CD14-positive monocyte (primary cell): ENCODE measurements at regions not wholly inside any gene's neighbourhood (a gene's known extent, or its start where the extent isn't known, plus 50 kb on each side); places are given as distances from the start of the nearest gene placed in this dataset.

Experiments used
- DNase-seq, 3 donors: peaks; one replicate each; pipeline ENCODE4 v3.0.0-alpha.2; 2011 to 2022
- H2AFZ ChIP-seq: 2 replicates; pipeline ENCODE4 v1.6.0; 2012; ENCODE audit warnings: mild to moderate bottlenecking, low read depth, low read length, inconsistent platforms; ENCODE audit not compliant: insufficient read depth, poor library complexity, severe bottlenecking
- H3K27ac ChIP-seq, 2 donors: 1 replicate in 1 of 2; 2 replicates in 1 of 2; pipeline ENCODE4 v1.5.1; 2012 to 2013; ENCODE audit warnings: low read length in 2 of 2, control low read depth in 1 of 2, inconsistent platforms in 1 of 2, low read depth in 1 of 2, mild to moderate bottlenecking in 1 of 2
- H3K27me3 ChIP-seq, 2 donors: one replicate each; pipeline versions ENCODE4 v1.6.0 to v1.6.1; 2011 to 2013; ENCODE audit warnings: low read length in 2 of 2; ENCODE audit not compliant: control insufficient read depth in 2 of 2, insufficient read depth in 2 of 2
- H3K36me3 ChIP-seq, 2 donors: replicated peaks in 1 of 2; 1 replicate in 1 of 2; 2 replicates in 1 of 2; pipeline versions ENCODE4 v1.5.1 to v1.6.1; 2012 to 2013; ENCODE audit warnings: low read length in 2 of 2, control low read depth in 1 of 2, inconsistent platforms in 1 of 2, mild to moderate bottlenecking in 1 of 2; ENCODE audit not compliant: insufficient read depth in 2 of 2, control insufficient read depth in 1 of 2
- H3K4me1 ChIP-seq, 2 donors: 1 replicate in 1 of 2; 2 replicates in 1 of 2; pipeline versions ENCODE4 v1.5.1 to v1.6.1; 2012 to 2013; ENCODE audit warnings: low read length in 2 of 2, control low read depth in 1 of 2, inconsistent platforms in 1 of 2, mild to moderate bottlenecking in 1 of 2, moderate library complexity in 1 of 2; ENCODE audit not compliant: insufficient read depth in 2 of 2, control insufficient read depth in 1 of 2
- H3K4me2 ChIP-seq: replicated peaks from 2 replicates; pipeline ENCODE3; 2012; ENCODE audit warnings: low read length, moderate library complexity, mild to moderate bottlenecking; ENCODE audit not compliant: poor library complexity, severe bottlenecking; ENCODE audit errors: extremely low read depth
- H3K4me3 ChIP-seq, 3 experiments: fragments of 200-600 bp in 1 of 3; sonication (generic) in 1 of 3; replicated peaks in 1 of 3; 1 replicate in 2 of 3; 2 replicates in 1 of 3; pipeline ENCODE4 v1.5.1; 2011 to 2013; ENCODE audit warnings: low read length in 3 of 3, mild to moderate bottlenecking in 3 of 3, control low read depth in 2 of 3, low read depth in 2 of 3, inconsistent platforms in 1 of 3, moderate library complexity in 1 of 3
- H3K79me2 ChIP-seq: 2 replicates; pipeline ENCODE4 v1.6.0; 2012; ENCODE audit warnings: mild to moderate bottlenecking, control low read depth, inconsistent platforms, low read length, moderate library complexity; ENCODE audit not compliant: insufficient read depth
- H3K9ac ChIP-seq: 2 replicates; pipeline ENCODE4 v1.6.0; 2017; ENCODE audit warnings: low read length, mild to moderate bottlenecking; ENCODE audit not compliant: insufficient read depth, poor library complexity, severe bottlenecking
- H3K9me3 ChIP-seq, 2 donors: replicated peaks in 1 of 2; 1 replicate in 1 of 2; 2 replicates in 1 of 2; pipeline versions ENCODE4 v1.5.1 to v1.6.1; 2012 to 2013; ENCODE audit warnings: low read length in 2 of 2, control low read depth in 1 of 2; ENCODE audit not compliant: control insufficient read depth in 1 of 2, insufficient read depth in 1 of 2
- H4K20me1 ChIP-seq: 2 replicates; pipeline ENCODE4 v1.6.0; 2012; ENCODE audit warnings: mild to moderate bottlenecking, low read length, control low read depth, moderate library complexity; ENCODE audit not compliant: insufficient read depth
- H3K27ac Mint-ChIP-seq, 7 donors: one replicate each; pipeline ENCODE4 v1.8.0; 2020; ENCODE audit warnings: mild to moderate bottlenecking in 7 of 7, mixed read lengths in 7 of 7, moderate library complexity in 6 of 7, inconsistent platforms in 2 of 7
- H3K27me3 Mint-ChIP-seq, 3 donors: one replicate each; pipeline ENCODE4 v1.8.0; 2021 to 2022; ENCODE audit warnings: low read depth in 3 of 3, mild to moderate bottlenecking in 3 of 3, mixed read lengths in 3 of 3, moderate library complexity in 3 of 3, inconsistent platforms in 1 of 3
- H3K36me3 Mint-ChIP-seq, 2 donors: one replicate each; pipeline ENCODE4 v1.8.0; 2020; ENCODE audit warnings: mixed read lengths in 2 of 2, inconsistent platforms in 1 of 2, mild to moderate bottlenecking in 1 of 2
- H3K4me1 Mint-ChIP-seq: one replicate; pipeline ENCODE4 v1.8.0; 2020; ENCODE audit warnings: mild to moderate bottlenecking, mixed read lengths
- H3K4me3 Mint-ChIP-seq, 2 donors: one replicate each; pipeline ENCODE4 v1.8.0; 2020; ENCODE audit warnings: mild to moderate bottlenecking in 2 of 2, mixed read lengths in 2 of 2, moderate library complexity in 1 of 2
- H3K9me3 Mint-ChIP-seq, 7 donors: one replicate each; pipeline ENCODE4 v1.8.0; 2020 to 2022; ENCODE audit warnings: mixed read lengths in 7 of 7, mild to moderate bottlenecking in 6 of 7, moderate library complexity in 6 of 7, inconsistent platforms in 2 of 7
- CTCF ChIP-seq: fragments of 200-600 bp; IDR thresholded peaks from one replicate; pipeline ENCODE4 v1.8.0; 2022; ENCODE audit warnings: antibody characterized with exemption, mild to moderate bottlenecking
- WGBS: methylation state at CpG from one replicate; pipeline ENCODE4 v1.1.5; 2013; ENCODE audit warnings: missing lambda C conversion rate; ENCODE audit not compliant: insufficient coverage; 5-methylcytosine and 5-hydroxymethylcytosine counted together
- intact Hi-C, 2 donors: fragments of 100-400 bp; cut with micrococcal nuclease; formaldehyde crosslinking; loops; one replicate each; pipeline versions ENCODE4 v1.15.0 to v1.15.1; 2023

GRCh38 chr2:176813621-176814049 lies 399.0 kb upstream of the HNRNPA3 start:
- no CpG with 5 or more reads among the region's 2 CpGs for WGBS
- Mint-ChIP-seq H3K9me3 (peaks cover 0 to 2% (median 0%) of the 10 kb centered on the region in 7 donors), H3K27ac (no peak overlapping the region), H3K36me3 (no peaks in the 10 kb centered on the region), H3K4me1 (peaks cover 2% of the 10 kb centered on the region), H3K27me3 (no peaks in the 10 kb centered on the region), H3K4me3 (no peak overlapping the region)
- Histone ChIP-seq H2AFZ (no peak overlapping the region), H3K4me1 (no peaks in the 10 kb centered on the region), H3K4me2 (no peak overlapping the region), H3K9ac (no peak overlapping the region), H3K36me3 (no peaks in the 10 kb centered on the region), H3K79me2 (no peaks in the 10 kb centered on the region), H3K27me3 (no peaks in the 10 kb centered on the region), H4K20me1 (no peaks in the 10 kb centered on the region), H3K27ac (no peak overlapping the region), H3K4me3 (no peak overlapping the region), H3K9me3 (no peaks in the 10 kb centered on the region)
- DNase-seq, result no peak
- intact Hi-C loops, result no loop called here
- no peak for TF ChIP-seq CTCF

- Histone ChIP-seq H3K9me3 (no peaks in the 10 kb centered on the region), H4K20me1 (no peaks in the 10 kb centered on the region), H3K9ac (no peak overlapping the region), H3K27ac (no peak overlapping the region), H3K79me2 (no peaks in the 10 kb centered on the region), H2AFZ (no peak overlapping the region), H3K4me2 (no peak overlapping the region), H3K4me1 (no peaks in the 10 kb centered on the region), H3K36me3 (no peaks in the 10 kb centered on the region), H3K27me3 (no peaks in the 10 kb centered on the region), H3K4me3 (no peak overlapping the region)
- WGBS, result no CpG with 5 or more reads among the region's 1 CpG
- Mint-ChIP-seq H3K27ac (peak overlapping the region in 1 of 7 donors; percentile 31), H3K36me3 (no peaks in the 10 kb centered on the region), H3K9me3 (peaks cover 0 to 2% (median 0%) of the 10 kb centered on the region in 7 donors), H3K27me3 (no peaks in the 10 kb centered on the region), H3K4me1 (peaks cover 2% of the 10 kb centered on the region), H3K4me3 (no peak overlapping the region)
- TF ChIP-seq CTCF, result no peak
- intact Hi-C loops, result no loop called here
- DNase-seq, result no peak
Observed at GRCh38 chr2:176814274-176814673, 398.3 kb upstream of the HNRNPA3 start.
